ENCODE measurements at regions not wholly inside any gene's neighbourhood (a gene's known extent, or its start where the extent isn't known, plus 50 kb on each side); places are given as distances from the start of the nearest gene placed in this dataset.

DNA sequence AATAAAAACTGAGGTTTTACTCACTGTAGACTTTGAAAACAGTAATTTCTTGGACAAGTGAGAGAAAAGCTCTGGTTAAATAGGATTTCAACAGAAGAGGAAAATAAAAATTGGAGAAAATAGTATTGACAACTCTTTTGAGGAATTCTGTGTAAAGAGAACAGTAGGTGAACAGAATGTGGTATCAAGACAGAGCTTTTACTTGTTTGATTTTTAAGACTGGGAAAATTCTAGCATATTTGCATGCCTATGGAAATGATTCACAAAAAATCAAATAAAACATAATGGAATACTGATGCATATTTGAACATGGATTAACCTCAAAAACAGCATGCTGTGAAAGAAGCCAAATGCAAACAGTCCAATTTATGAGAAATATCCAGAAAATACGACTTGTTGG is 504.6 kb downstream of the KCTD8 start:
- Mint-ChIP-seq H3K4me1 (no peaks in the 10 kb centered on the region), H3K4me3 (no peak overlapping the region), H3K27me3 (no peaks in the 10 kb centered on the region), H3K9me3 (peaks cover 0 to 12% (median 8%) of the 10 kb centered on the region in 7 donors), H3K27ac (no peak overlapping the region), H3K36me3 (no peaks in the 10 kb centered on the region)
- ATAC-seq (ENCODE audit: low read depth in 2 of 2), result no peak
- H3K4me3 ChIP-seq (ENCODE audit: low read depth, low read length), result no peak overlapping the region
- no peak overlapping the region for H3K27ac ChIP-seq (ENCODE audit: insufficient read depth, low read length, poor library complexity, severe bottlenecking)
- peaks cover 0 to 12% of the 10 kb centered on the region in 2 experiments for H3K9me3 ChIP-seq (ENCODE audit: control insufficient read depth in 2 of 2, low read length in 2 of 2)
- H3K4me1 ChIP-seq (ENCODE audit: control insufficient read depth, insufficient read depth, low read length, poor library complexity, severe bottlenecking), result no peaks in the 10 kb centered on the region
- no peaks in the 10 kb centered on the region for H3K36me3 ChIP-seq (ENCODE audit: control insufficient read depth, insufficient read depth, low read length)
- DNase-seq, result no peak
- H3K27me3 ChIP-seq (ENCODE audit: control insufficient read depth, insufficient read depth, low read length), result no peaks in the 10 kb centered on the region

- no peak overlapping the region for H3K4me3 ChIP-seq (ENCODE audit: low read depth, low read length)
- H3K27me3 Mint-ChIP-seq, result no peaks in the 10 kb centered on the region
- H3K4me1 ChIP-seq (ENCODE audit: control insufficient read depth, insufficient read depth, low read length, poor library complexity, severe bottlenecking), result no peaks in the 10 kb centered on the region
- no peak for DNase-seq
- H3K9me3 ChIP-seq (ENCODE audit: control insufficient read depth in 2 of 2, low read length in 2 of 2), result no peaks in the 10 kb centered on the region
- no peak overlapping the region for H3K27ac Mint-ChIP-seq
- H3K4me3 Mint-ChIP-seq, result no peak overlapping the region
- no peaks in the 10 kb centered on the region for H3K36me3 ChIP-seq (ENCODE audit: control insufficient read depth, insufficient read depth, low read length)
- H3K4me1 Mint-ChIP-seq, result no peaks in the 10 kb centered on the region
- peaks cover 0 to 10% (median 3%) of the 10 kb centered on the region in 7 donors for H3K9me3 Mint-ChIP-seq
- ATAC-seq (ENCODE audit: low read depth in 2 of 2), result no peak
- no peak overlapping the region for H3K27ac ChIP-seq (ENCODE audit: insufficient read depth, low read length, poor library complexity, severe bottlenecking)
- no peaks in the 10 kb centered on the region for H3K36me3 Mint-ChIP-seq
- no peaks in the 10 kb centered on the region for H3K27me3 ChIP-seq (ENCODE audit: control insufficient read depth, insufficient read depth, low read length)
Observed at GRCh38 chr4:43959976-43960375, 488.6 kb downstream of the KCTD8 start.

- Histone ChIP-seq H3K36me3 (ENCODE audit: control insufficient read depth, insufficient read depth, low read length) (no peaks in the 10 kb centered on the region), H3K9me3 (ENCODE audit: control insufficient read depth in 2 of 2, low read length in 2 of 2) (no peaks in the 10 kb centered on the region), H3K27me3 (ENCODE audit: control insufficient read depth, insufficient read depth, low read length) (no peaks in the 10 kb centered on the region), H3K4me3 (ENCODE audit: low read depth, low read length) (no peak overlapping the region), H3K27ac (ENCODE audit: insufficient read depth, low read length, poor library complexity, severe bottlenecking) (no peak overlapping the region), H3K4me1 (ENCODE audit: control insufficient read depth, insufficient read depth, low read length, poor library complexity, severe bottlenecking) (no peaks in the 10 kb centered on the region)
- no peaks in the 10 kb centered on the region for H3K4me1 Mint-ChIP-seq
- peaks cover 3% of the 10 kb centered on the region for H3K36me3 Mint-ChIP-seq
- H3K4me3 Mint-ChIP-seq, result no peak overlapping the region
- ATAC-seq (ENCODE audit: low read depth in 2 of 2) (no peak), DNase-seq (no peak)
- H3K27ac Mint-ChIP-seq, result no peak overlapping the region
- no peaks in the 10 kb centered on the region for H3K27me3 Mint-ChIP-seq
- peaks cover 0 to 12% (median 1%) of the 10 kb centered on the region in 7 donors for H3K9me3 Mint-ChIP-seq
Observed at GRCh38 chr4:43968011-43968410, 480.6 kb downstream of the KCTD8 start.

- H3K27ac ChIP-seq (ENCODE audit: insufficient read depth, low read length, poor library complexity, severe bottlenecking), result no peak overlapping the region
- Mint-ChIP-seq H3K36me3 (no peaks in the 10 kb centered on the region), H3K9me3 (peaks cover 1 to 14% (median 5%) of the 10 kb centered on the region in 7 donors), H3K27ac (no peak overlapping the region), H3K27me3 (no peaks in the 10 kb centered on the region), H3K4me3 (no peak overlapping the region), H3K4me1 (no peaks in the 10 kb centered on the region)
- no peak for ATAC-seq (ENCODE audit: low read depth in 2 of 2)
- H3K36me3 ChIP-seq (ENCODE audit: control insufficient read depth, insufficient read depth, low read length), result no peaks in the 10 kb centered on the region
- no peaks in the 10 kb centered on the region for H3K4me1 ChIP-seq (ENCODE audit: control insufficient read depth, insufficient read depth, low read length, poor library complexity, severe bottlenecking)
- no peak overlapping the region for H3K4me3 ChIP-seq (ENCODE audit: low read depth, low read length)
- DNase-seq, result no peak
- no peaks in the 10 kb centered on the region for H3K27me3 ChIP-seq (ENCODE audit: control insufficient read depth, insufficient read depth, low read length)
- H3K9me3 ChIP-seq (ENCODE audit: control insufficient read depth in 2 of 2, low read length in 2 of 2), result peaks cover 0 to 6% of the 10 kb centered on the region in 2 experiments
Observed at GRCh38 chr4:43983610-43984009, 465.0 kb downstream of the KCTD8 start.

GRCh38 chr4:43987331-43987944 is 461.2 kb downstream of the KCTD8 start:
- H3K36me3 ChIP-seq (ENCODE audit: control insufficient read depth, insufficient read depth, low read length), result no peaks in the 10 kb centered on the region
- Mint-ChIP-seq H3K27me3 (no peaks in the 10 kb centered on the region), H3K27ac (no peak overlapping the region), H3K36me3 (no peaks in the 10 kb centered on the region), H3K4me1 (no peaks in the 10 kb centered on the region), H3K4me3 (no peak overlapping the region), H3K9me3 (peaks cover 1 to 17% (median 2%) of the 10 kb centered on the region in 7 donors)
- peaks cover 0 to 6% of the 10 kb centered on the region in 2 experiments for H3K9me3 ChIP-seq (ENCODE audit: control insufficient read depth in 2 of 2, low read length in 2 of 2)
- H3K27ac ChIP-seq (ENCODE audit: insufficient read depth, low read length, poor library complexity, severe bottlenecking), result no peak overlapping the region
- H3K27me3 ChIP-seq (ENCODE audit: control insufficient read depth, insufficient read depth, low read length), result no peaks in the 10 kb centered on the region
- H3K4me1 ChIP-seq (ENCODE audit: control insufficient read depth, insufficient read depth, low read length, poor library complexity, severe bottlenecking), result no peaks in the 10 kb centered on the region
- no peak overlapping the region for H3K4me3 ChIP-seq (ENCODE audit: low read depth, low read length)
- no peak for DNase-seq
- no peak for ATAC-seq (ENCODE audit: low read depth in 2 of 2)

- Mint-ChIP-seq H3K9me3 (peaks cover 0 to 8% (median 3%) of the 10 kb centered on the region in 7 donors), H3K4me1 (no peaks in the 10 kb centered on the region), H3K27me3 (no peaks in the 10 kb centered on the region), H3K27ac (no peak overlapping the region), H3K36me3 (no peaks in the 10 kb centered on the region), H3K4me3 (no peak overlapping the region)
- Histone ChIP-seq H3K4me1 (ENCODE audit: control insufficient read depth, insufficient read depth, low read length, poor library complexity, severe bottlenecking) (no peaks in the 10 kb centered on the region), H3K9me3 (ENCODE audit: control insufficient read depth in 2 of 2, low read length in 2 of 2) (peaks cover 0 to 2% of the 10 kb centered on the region in 2 experiments), H3K4me3 (ENCODE audit: low read depth, low read length) (no peak overlapping the region), H3K36me3 (ENCODE audit: control insufficient read depth, insufficient read depth, low read length) (no peaks in the 10 kb centered on the region), H3K27me3 (ENCODE audit: control insufficient read depth, insufficient read depth, low read length) (no peaks in the 10 kb centered on the region), H3K27ac (ENCODE audit: insufficient read depth, low read length, poor library complexity, severe bottlenecking) (no peak overlapping the region)
- DNase-seq, result no peak
- ATAC-seq (ENCODE audit: low read depth in 2 of 2), result no peak
Observed at GRCh38 chr4:43990551-43990950, 458.1 kb downstream of the KCTD8 start.

- no peaks in the 10 kb centered on the region for H3K36me3 Mint-ChIP-seq
- no peak overlapping the region for H3K4me3 Mint-ChIP-seq
- DNase-seq (no peak), ATAC-seq (ENCODE audit: low read depth in 2 of 2) (no peak)
- peaks cover 0 to 11% (median 3%) of the 10 kb centered on the region in 7 donors for H3K9me3 Mint-ChIP-seq
- no peaks in the 10 kb centered on the region for H3K4me1 ChIP-seq (ENCODE audit: control insufficient read depth, insufficient read depth, low read length, poor library complexity, severe bottlenecking)
- H3K4me3 ChIP-seq (ENCODE audit: low read depth, low read length), result no peak overlapping the region
- H3K27ac Mint-ChIP-seq, result no peak overlapping the region
- H3K36me3 ChIP-seq (ENCODE audit: control insufficient read depth, insufficient read depth, low read length), result no peaks in the 10 kb centered on the region
- no peak overlapping the region for H3K27ac ChIP-seq (ENCODE audit: insufficient read depth, low read length, poor library complexity, severe bottlenecking)
- no peaks in the 10 kb centered on the region for H3K27me3 Mint-ChIP-seq
- H3K27me3 ChIP-seq (ENCODE audit: control insufficient read depth, insufficient read depth, low read length), result no peaks in the 10 kb centered on the region
- H3K9me3 ChIP-seq (ENCODE audit: control insufficient read depth in 2 of 2, low read length in 2 of 2), result no peaks in the 10 kb centered on the region
- H3K4me1 Mint-ChIP-seq, result no peaks in the 10 kb centered on the region
Observed at GRCh38 chr4:43990963-43991362, 457.6 kb downstream of the KCTD8 start.

DNA sequence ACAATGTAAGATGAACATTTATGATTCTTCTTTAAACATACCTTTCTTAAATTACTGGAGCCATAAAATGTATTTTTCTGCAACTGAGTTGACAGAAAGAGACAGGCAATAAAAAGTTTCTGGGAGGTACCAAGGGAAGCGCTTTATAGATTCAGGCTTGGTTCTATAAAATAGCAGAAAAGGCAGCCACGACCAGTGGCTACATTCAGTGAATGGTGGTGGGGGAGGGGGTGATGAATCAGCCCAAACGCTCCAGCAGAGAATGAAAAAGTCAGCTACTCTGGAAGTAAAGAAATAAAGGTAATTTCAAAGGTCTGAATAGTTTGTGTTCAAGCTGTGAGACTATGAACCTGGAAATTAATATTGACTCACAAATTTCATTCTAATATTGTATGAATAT is 456.1 kb downstream of the KCTD8 start:
- Histone ChIP-seq H3K4me1 (ENCODE audit: control insufficient read depth, insufficient read depth, low read length, poor library complexity, severe bottlenecking) (no peaks in the 10 kb centered on the region), H3K36me3 (ENCODE audit: control insufficient read depth, insufficient read depth, low read length) (no peaks in the 10 kb centered on the region), H3K9me3 (ENCODE audit: control insufficient read depth in 2 of 2, low read length in 2 of 2) (no peaks in the 10 kb centered on the region), H3K27ac (ENCODE audit: insufficient read depth, low read length, poor library complexity, severe bottlenecking) (no peak overlapping the region), H3K4me3 (ENCODE audit: low read depth, low read length) (no peak overlapping the region), H3K27me3 (ENCODE audit: control insufficient read depth, insufficient read depth, low read length) (no peaks in the 10 kb centered on the region)
- ATAC-seq (ENCODE audit: low read depth in 2 of 2) (no peak), DNase-seq (no peak)
- Mint-ChIP-seq H3K27ac (no peak overlapping the region), H3K4me3 (no peak overlapping the region), H3K9me3 (peaks cover 0 to 11% (median 2%) of the 10 kb centered on the region in 7 donors), H3K4me1 (no peaks in the 10 kb centered on the region), H3K27me3 (no peaks in the 10 kb centered on the region), H3K36me3 (no peaks in the 10 kb centered on the region)
